WTC11 (cell line): ENCODE measurements at regions not wholly inside any gene's neighbourhood (a gene's known extent, or its start where the extent isn't known, plus 50 kb on each side); places are given as distances from the start of the nearest gene placed in this dataset.

ENCODE experiments used
- ATAC-seq: fragments of 200-7000 bp; cut with Tn5 transposase; 2 replicates; pipeline ENCODE4 v1.10.0; 2021; ENCODE audit warnings: mild to moderate bottlenecking, moderate library complexity
- CTCF ChIA-PET: fragments of 300-600 bp; sonication (Branson Sonifier 250); formaldehyde crosslinking; loops from one replicate; lab custom pipeline; 2021; ENCODE audit warnings: antibody characterized with exemption; lab: Charles Lee
- POLR2A ChIA-PET: fragments of 350-600 bp; sonication (Branson Sonifier 250); formaldehyde crosslinking; loops from one replicate; lab custom pipeline; 2021; ENCODE audit warnings: antibody characterized with exemption; lab: Charles Lee
- DNase-seq: peaks from one replicate; pipeline ENCODE4 v3.0.0; 2021; ENCODE audit warnings: low spot score
- H3K27ac Mint-ChIP-seq: 2 replicates; pipeline ENCODE4 v1.8.0; 2021; ENCODE audit warnings: mixed read lengths
- H3K27me3 Mint-ChIP-seq: 2 replicates; pipeline ENCODE4 v1.8.0; 2021; ENCODE audit warnings: low read depth, mild to moderate bottlenecking, moderate library complexity, mixed read lengths
- H3K36me3 Mint-ChIP-seq: 2 replicates; pipeline ENCODE4 v1.8.0; 2021; ENCODE audit warnings: mixed read lengths
- H3K4me1 Mint-ChIP-seq: 2 replicates; pipeline ENCODE4 v1.8.0; 2022; ENCODE audit warnings: mixed read lengths
- H3K4me3 Mint-ChIP-seq: 2 replicates; pipeline ENCODE4 v1.8.0; 2021; ENCODE audit warnings: mild to moderate bottlenecking, moderate library complexity, mixed read lengths
- H3K9me3 Mint-ChIP-seq: 2 replicates; pipeline ENCODE4 v1.8.0; 2021; ENCODE audit warnings: mixed read lengths
- ATF3 ChIP-seq: sonication (generic); formaldehyde crosslinking; conservative IDR thresholded peaks from 2 replicates; pipeline ENCODE4 v1.8.1; 2022; ENCODE audit warnings: mild to moderate bottlenecking, missing genetic modification reagents
- CREB1 ChIP-seq: sonication (generic); formaldehyde crosslinking; IDR thresholded peaks from 2 replicates; pipeline ENCODE4 v1.8.0; 2023; ENCODE audit warnings: mild to moderate bottlenecking, missing genetic modification reagents
- E2F4 ChIP-seq: sonication (generic); formaldehyde crosslinking; IDR thresholded peaks from 2 replicates; pipeline ENCODE4 v1.8.1; 2022; ENCODE audit warnings: low read depth, mild to moderate bottlenecking, moderate library complexity, missing genetic modification reagents, borderline replicate concordance
- ELF4 ChIP-seq: sonication (generic); formaldehyde crosslinking; IDR thresholded peaks from 2 replicates; pipeline ENCODE4 v1.8.1; 2022; ENCODE audit warnings: low read depth, mild to moderate bottlenecking, moderate library complexity, missing genetic modification reagents
- ETV6 ChIP-seq: sonication (generic); formaldehyde crosslinking; IDR thresholded peaks from 2 replicates; pipeline ENCODE4 v1.8.1; 2022; ENCODE audit warnings: mild to moderate bottlenecking, missing genetic modification reagents
- FOXJ3 ChIP-seq: sonication (generic); formaldehyde crosslinking; IDR thresholded peaks from 2 replicates; pipeline ENCODE4 v1.9.0; 2021; ENCODE audit warnings: missing genetic modification reagents, mild to moderate bottlenecking, borderline replicate concordance
- FOXP1 ChIP-seq: sonication (generic); formaldehyde crosslinking; IDR thresholded peaks from 2 replicates; pipeline ENCODE4 v1.8.0; 2022; ENCODE audit warnings: missing genetic modification reagents, mild to moderate bottlenecking, moderate library complexity, borderline replicate concordance
- FOXP4 ChIP-seq: sonication (generic); formaldehyde crosslinking; IDR thresholded peaks from 2 replicates; pipeline ENCODE4 v1.8.0; 2022; ENCODE audit warnings: mild to moderate bottlenecking, missing genetic modification reagents
- GRHL2 ChIP-seq: fragments of 250-450 bp; sonication (Bioruptor Pico); IDR thresholded peaks from 2 replicates; pipeline ENCODE4 v1.8.0; 2022; ENCODE audit warnings: mild to moderate bottlenecking, moderate library complexity; ENCODE audit not compliant: insufficient replicate concordance, severe bottlenecking
- HMGA2 ChIP-seq: fragments of 250-450 bp; sonication (Bioruptor Pico); IDR thresholded peaks from 2 replicates; pipeline ENCODE4 v1.4.0; 2021; ENCODE audit warnings: mild to moderate bottlenecking, moderate library complexity
- IRF2 ChIP-seq: sonication (generic); formaldehyde crosslinking; IDR thresholded peaks from 2 replicates; pipeline ENCODE4 v1.8.0; 2022; ENCODE audit warnings: low read depth, missing genetic modification reagents, borderline replicate concordance
- KAT7 ChIP-seq: sonication (generic); formaldehyde crosslinking; IDR thresholded peaks from 2 replicates; pipeline ENCODE4 v1.8.1; 2023; ENCODE audit warnings: missing genetic modification reagents, mild to moderate bottlenecking, borderline replicate concordance
- MLX ChIP-seq: sonication (generic); formaldehyde crosslinking; IDR thresholded peaks from 2 replicates; pipeline ENCODE4 v1.8.1; 2023; ENCODE audit warnings: mild to moderate bottlenecking, missing genetic modification reagents, moderate library complexity
- MYBL2 ChIP-seq: sonication (generic); formaldehyde crosslinking; IDR thresholded peaks from 2 replicates; pipeline ENCODE4 v1.8.1; 2023; ENCODE audit warnings: mild to moderate bottlenecking, moderate library complexity, missing genetic modification reagents
- NFATC4 ChIP-seq: fragments of 250-450 bp; sonication (Bioruptor Pico); IDR thresholded peaks from 2 replicates; pipeline ENCODE4 v1.9.0; 2021; ENCODE audit warnings: mild to moderate bottlenecking
- NR3C1 ChIP-seq: sonication (generic); formaldehyde crosslinking; conservative IDR thresholded peaks from 2 replicates; pipeline ENCODE4 v1.8.1; 2023; ENCODE audit warnings: low read depth, mild to moderate bottlenecking, missing genetic modification reagents
- PRRX2 ChIP-seq: fragments of 250-450 bp; sonication (Bioruptor Pico); IDR thresholded peaks from 2 replicates; pipeline ENCODE4 v1.8.0; 2021; ENCODE audit warnings: mild to moderate bottlenecking
- ZNF121 ChIP-seq: sonication (generic); formaldehyde crosslinking; IDR thresholded peaks from 2 replicates; pipeline ENCODE4 v1.8.0; 2023; ENCODE audit warnings: missing genetic modification reagents
- ZNF138 ChIP-seq: sonication (generic); formaldehyde crosslinking; conservative IDR thresholded peaks from 2 replicates; pipeline ENCODE4 v1.8.1; 2022; ENCODE audit warnings: mild to moderate bottlenecking, moderate library complexity, missing genetic modification reagents
- ZNF317 ChIP-seq: sonication (generic); formaldehyde crosslinking; IDR thresholded peaks from 2 replicates; pipeline ENCODE4 v1.8.1; 2023; ENCODE audit warnings: low read depth, mild to moderate bottlenecking, moderate library complexity, missing genetic modification reagents, borderline replicate concordance
- ZNF532 ChIP-seq: fragments of 250-450 bp; sonication (Bioruptor Pico); IDR thresholded peaks from 2 replicates; pipeline ENCODE4 v1.9.0; 2021; ENCODE audit warnings: mild to moderate bottlenecking, borderline replicate concordance

- ChIA-PET CTCF (interaction anchor here (1.5 kb wide), 1 partner anchor 13 kb away, joined by 4 read pairs; no protein-coding TSS in a partner anchor), POLR2A (no interaction called here)
- H3K4me3 Mint-ChIP-seq = no peak overlapping the region
- peaks cover 39% of the 10 kb centered on the region for H3K9me3 Mint-ChIP-seq
- H3K27ac Mint-ChIP-seq = no peak overlapping the region
- DNase-seq = no peak
- no peaks in the 10 kb centered on the region for H3K4me1 Mint-ChIP-seq
- no peak for ATAC-seq
- peaks cover 12% of the 10 kb centered on the region for H3K36me3 Mint-ChIP-seq
- no peaks in the 10 kb centered on the region for H3K27me3 Mint-ChIP-seq
- TF ChIP-seq PRRX2 (no peak), ZNF532 (CRISPR knock-in tag) (no peak), ZNF121 (no peak), ZNF138 (CRISPR knock-in tag) (no peak), HMGA2 (CRISPR knock-in tag) (no peak), CREB1 (CRISPR knock-in tag) (no peak), FOXJ3 (CRISPR knock-in tag) (no peak), E2F4 (CRISPR knock-in tag) (no peak), ATF3 (no peak), ZNF317 (no peak), NFATC4 (CRISPR knock-in tag) (no peak), GRHL2 (CRISPR knock-in tag) (no peak), KAT7 (CRISPR knock-in tag) (no peak), NR3C1 (no peak), FOXP1 (CRISPR knock-in tag) (no peak), ETV6 (no peak), MLX (CRISPR knock-in tag) (no peak), IRF2 (CRISPR knock-in tag) (no peak), MYBL2 (CRISPR knock-in tag) (no peak), ELF4 (CRISPR knock-in tag) (no peak)
These were observed 222.6 kb upstream of the SALL3 start for GRCh38 chr18:78757014-78757413.

- ATAC-seq (no peak), DNase-seq (no peak)
- Mint-ChIP-seq H3K4me1 (no peaks in the 10 kb centered on the region), H3K36me3 (peaks cover 16% of the 10 kb centered on the region), H3K27me3 (peaks cover 2% of the 10 kb centered on the region; the same call in 1 of the 2 replicates), H3K27ac (no peak overlapping the region), H3K9me3 (peaks cover 41% of the 10 kb centered on the region), H3K4me3 (no peak overlapping the region)
- no peak for TF ChIP-seq FOXP4 (CRISPR knock-in tag)
- POLR2A ChIA-PET = no interaction called here
- CTCF ChIA-PET = interaction anchor here (1.5 kb wide), 1 partner anchor 12 kb away, joined by 4 read pairs; no protein-coding TSS in a partner anchor
These were observed 221.1 kb upstream of the SALL3 start for GRCh38 chr18:78758496-78758895.
